ENCODE measurements at regions not wholly inside any gene's neighbourhood (a gene's known extent, or its start where the extent isn't known, plus 50 kb on each side); places are given as distances from the start of the nearest gene placed in this dataset.

DNA sequence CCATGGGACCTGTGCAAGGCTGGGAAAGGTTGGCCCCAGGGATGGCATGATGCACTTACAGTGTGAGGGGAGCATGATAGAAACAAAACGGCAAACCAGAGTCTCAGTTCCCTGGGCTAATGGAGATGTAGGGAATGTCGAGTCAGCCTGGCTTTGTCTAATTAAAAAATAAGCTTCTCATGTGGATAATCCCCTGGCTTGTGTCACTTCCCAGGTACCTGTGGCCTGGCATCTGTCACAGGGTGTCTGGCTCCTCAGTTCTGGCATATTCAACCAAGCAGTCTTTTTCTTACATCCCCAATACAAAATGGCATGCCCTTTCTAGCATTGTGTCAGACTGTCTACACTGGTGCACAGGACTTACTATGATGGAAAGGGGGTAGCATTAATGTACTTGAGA, 261.4 kb downstream of the GRIN2B start:
- Histone ChIP-seq H3K36me3 (ENCODE audit: control insufficient read depth in 1 of 2, insufficient read depth in 2 of 2, low read length in 2 of 2) (no peaks in the 10 kb centered on the region), H3K4me1 (ENCODE audit: control insufficient read depth in 1 of 2, insufficient read depth in 2 of 2, low read length in 2 of 2) (peaks cover 0 to 6% of the 10 kb centered on the region in 2 experiments; a peak in 3 of 4 replicates), H3K27me3 (ENCODE audit: insufficient read depth, low read length) (no peaks in the 10 kb centered on the region), H3K4me2 (ENCODE audit: low read length) (no peak overlapping the region), H3K27ac (ENCODE audit: low read depth, low read length) (no peak overlapping the region), H3K4me3 (replicated peaks in 1 of 2; ENCODE audit: low read depth in 1 of 2, low read length in 2 of 2) (no peak overlapping the region), H4K20me1 (ENCODE audit: insufficient read depth) (no peaks in the 10 kb centered on the region), H2AFZ (ENCODE audit: low read depth, low read length, poor library complexity, severe bottlenecking) (no peak overlapping the region), H3K9ac (ENCODE audit: low read length) (no peak overlapping the region), H3K79me2 (ENCODE audit: insufficient read depth, low read length) (no peaks in the 10 kb centered on the region), H3K9me2 (ENCODE audit: insufficient read depth) (no peaks in the 10 kb centered on the region), H3K9me3 (ENCODE audit: control insufficient read depth in 1 of 2, insufficient read depth in 1 of 2, low read depth in 1 of 2, low read length in 2 of 2) (no peaks in the 10 kb centered on the region)
- no peak for TF ChIP-seq POLR2AphosphoS5 (IDR thresholded peaks at IDR 0.05; ENCODE audit: low read depth, low read length)
- TF ChIP-seq RAD21 (IDR thresholded peaks at IDR 0.05; ENCODE audit: low read depth) = no peak
- TF ChIP-seq ATF3 (IDR thresholded peaks at IDR 0.05) = no peak
- TF ChIP-seq JUND (IDR thresholded peaks at IDR 0.05) = no peak
- TF ChIP-seq EZH2phosphoT487 (IDR thresholded peaks at IDR 0.05; ENCODE audit: borderline replicate concordance) = no peak
- TF ChIP-seq ZBTB33 (IDR thresholded peaks at IDR 0.05; ENCODE audit: extremely low read depth, insufficient replicate concordance, low read length) = no peak
- TF ChIP-seq MAX (IDR thresholded peaks at IDR 0.05) = no peak
- no peak for TF ChIP-seq REST (IDR thresholded peaks at IDR 0.05; ENCODE audit: low read depth)
- no peak for TF ChIP-seq CEBPB (IDR thresholded peaks at IDR 0.05; ENCODE audit: low read depth)
- no peak for TF ChIP-seq SP1 (IDR thresholded peaks at IDR 0.05; ENCODE audit: low read depth)
- TF ChIP-seq SIN3A (IDR thresholded peaks at IDR 0.05; ENCODE audit: low read depth) = no peak
- TF ChIP-seq EGR1 (IDR thresholded peaks at IDR 0.05; ENCODE audit: low read depth) = no peak
- no peak for TF ChIP-seq ZNF274 (IDR thresholded peaks at IDR 0.05; ENCODE audit: low read depth, low read length)
- TF ChIP-seq TCF7L2 (IDR thresholded peaks at IDR 0.05; ENCODE audit: borderline replicate concordance, extremely low read depth, insufficient read depth, insufficient read length) = no peak
- no peak for TF ChIP-seq CBX3 (IDR thresholded peaks at IDR 0.05; ENCODE audit: low read depth)
- no peak for TF ChIP-seq SRF (IDR thresholded peaks at IDR 0.05; ENCODE audit: low read depth)
- TF ChIP-seq FOSL1 (IDR thresholded peaks at IDR 0.05; ENCODE audit: low read depth) = no peak
- TF ChIP-seq ELF1 (IDR thresholded peaks at IDR 0.05; ENCODE audit: borderline replicate concordance, low read depth) = no peak
- no peak for ATAC-seq
- ChIA-PET CTCF (no interaction called here), RAD21 (ENCODE audit: low non-redundant PET in 1 of 2, low total read pairs in 2 of 2, uncharacterized antibody in 2 of 2, unreplicated experiment in 2 of 2) (no interaction called here), POLR2A (no interaction called here)
- no peak for DNase-seq (ENCODE audit: low read depth, low spot score)
- BruUV-seq (replicated peaks) = no TSS peak
- intact Hi-C loops (cut with micrococcal nuclease) = no loop called here

Data from HCT116 (cell line).